HepG2 (cell line): ENCODE measurements at regions not wholly inside any gene's neighbourhood (a gene's known extent, or its start where the extent isn't known, plus 50 kb on each side); places are given as distances from the start of the nearest gene placed in this dataset.

Source experiments
- ATAC-seq: fragments of 200-7000 bp; cut with Tn5 transposase; 3 replicates; pipeline ENCODE4 v1.9.1; 2020; ENCODE audit warnings: mild to moderate bottlenecking, moderate library complexity
- BruUV-seq: library from RNA; stranded (reverse); fragments of 400-500 nt; replicated peaks from 2 replicates; lab custom pipeline; 2021; lab: Mats Ljungman, UMichigan
- CTCF ChIA-PET: fragments of 300-600 bp; formaldehyde crosslinking; extraction: SDS; loops from one replicate; lab custom pipeline; 2021; ENCODE audit warnings: low total read pairs, inconsistent platforms, low intra/inter-chr PET ratio; lab: Yijun Ruan, JAX
- POLR2A ChIA-PET: fragments of 350-600 bp; sonication (Branson Sonifier 250); formaldehyde crosslinking; loops from one replicate; lab custom pipeline; 2020; ENCODE audit warnings: antibody characterized with exemption, inconsistent platforms; lab: Yijun Ruan, JAX
- DNase-seq: peaks from one replicate; pipeline ENCODE4 v3.0.0-alpha.2; 2015; ENCODE audit warnings: low spot score
- FAIRE-seq: peaks from 3 replicates; lab custom pipeline; 2011; peaks lifted over from hg19 to GRCh38; lab: Jason Lieb, UNC
- H2AFZ ChIP-seq: one replicate; pipeline ENCODE4 v1.6.1; 2011; ENCODE audit warnings: low read length, inconsistent platforms
- H3K27ac ChIP-seq: fragments of 300-600 bp; 3 replicates; pipeline ENCODE4 v1.8.0; 2011; ENCODE audit warnings: mixed run types, mild to moderate bottlenecking, mixed read lengths, low read length, inconsistent platforms; ENCODE audit not compliant: insufficient read depth; ENCODE audit errors: extremely low read length
- H3K27me3 ChIP-seq, 2 experiments: fragments of 200-600 bp in 1 of 2; 2 replicates in 1 of 2; 3 replicates in 1 of 2; pipeline versions ENCODE4 v1.6.0 to v1.8.0; 2011; ENCODE audit warnings: low read length in 2 of 2, mild to moderate bottlenecking in 2 of 2, moderate library complexity in 2 of 2, inconsistent platforms in 1 of 2; ENCODE audit not compliant: insufficient read depth in 2 of 2, control insufficient read depth in 1 of 2
- H3K36me3 ChIP-seq, 2 experiments: fragments of 200-600 bp in 1 of 2; replicated peaks in 1 of 2; 2 replicates in 1 of 2; 3 replicates in 1 of 2; pipeline versions ENCODE4 v1.5.1 to v1.8.0; 2011; ENCODE audit warnings: low read length in 2 of 2, inconsistent platforms in 1 of 2; ENCODE audit not compliant: insufficient read depth in 2 of 2, control insufficient read depth in 1 of 2
- H3K4me1 ChIP-seq: 2 replicates; pipeline ENCODE4 v1.5.1; 2012; ENCODE audit warnings: low read length, inconsistent platforms; ENCODE audit not compliant: insufficient read depth
- H3K4me2 ChIP-seq: 2 replicates; pipeline ENCODE4 v1.6.0; 2011; ENCODE audit warnings: low read depth, low read length, inconsistent platforms
- H3K4me3 ChIP-seq, 3 experiments: fragments of 200-600 bp in 1 of 3; sonication (generic), shearing (Covaris generic) in 1 of 3; replicated peaks in 1 of 3; 2 replicates each; pipeline ENCODE4 v1.5.1; 2011 to 2016; ENCODE audit warnings: low read length in 3 of 3, inconsistent platforms in 2 of 3, low read depth in 2 of 3, mild to moderate bottlenecking in 2 of 3, control low read depth in 1 of 3, mixed read lengths in 1 of 3; ENCODE audit not compliant: insufficient read depth in 1 of 3
- H3K79me2 ChIP-seq: one replicate; pipeline ENCODE4 v1.6.1; 2011; ENCODE audit warnings: low read length, inconsistent platforms; ENCODE audit not compliant: insufficient read depth
- H3K9ac ChIP-seq: 2 replicates; pipeline ENCODE4 v1.6.0; 2011; ENCODE audit warnings: mild to moderate bottlenecking, low read depth, low read length, inconsistent platforms; ENCODE audit not compliant: insufficient read depth
- H3K9me3 ChIP-seq: 2 replicates; pipeline ENCODE4 v1.5.1; 2012; ENCODE audit warnings: mild to moderate bottlenecking, low read length
- H4K20me1 ChIP-seq: 2 replicates; pipeline ENCODE4 v1.6.0; 2011; ENCODE audit warnings: inconsistent platforms, mild to moderate bottlenecking, low read length, moderate library complexity; ENCODE audit not compliant: insufficient read depth
- ARID2 ChIP-seq: sonication (generic); formaldehyde crosslinking; IDR thresholded peaks from 2 replicates; pipeline ENCODE4 v1.8.1; 2022; ENCODE audit warnings: mild to moderate bottlenecking, missing genetic modification reagents, borderline replicate concordance
- CENPT ChIP-seq: sonication (generic); formaldehyde crosslinking; IDR thresholded peaks from 2 replicates; pipeline ENCODE4 v1.8.0; 2022; ENCODE audit warnings: low read depth, mild to moderate bottlenecking, moderate library complexity, missing genetic modification reagents
- ETV6 ChIP-seq: sonication (generic); formaldehyde crosslinking; conservative IDR thresholded peaks from 2 replicates; pipeline ENCODE4 v1.4.0; 2020; ENCODE audit warnings: missing genetic modification reagents
- MYNN ChIP-seq: sonication (generic); formaldehyde crosslinking; IDR thresholded peaks from 2 replicates; pipeline ENCODE4 v1.4.0; 2020; ENCODE audit warnings: mild to moderate bottlenecking, low read depth, missing genetic modification reagents
- NFYB ChIP-seq: sonication (generic); formaldehyde crosslinking; IDR thresholded peaks from 2 replicates; pipeline ENCODE4 v1.4.0; 2020; ENCODE audit warnings: missing genetic modification reagents
- PTBP1 ChIP-seq: fragments of 200-400 bp; formaldehyde crosslinking; IDR thresholded peaks from 2 replicates; pipeline ENCODE4 v1.6.1; 2018; ENCODE audit warnings: low read length, low read depth; ENCODE audit not compliant: poor library complexity, severe bottlenecking
- RBFOX2 ChIP-seq: fragments of 200-400 bp; formaldehyde crosslinking; IDR thresholded peaks from 2 replicates; pipeline ENCODE4 v1.6.1; 2017; ENCODE audit warnings: low read depth, mild to moderate bottlenecking, low read length
- REPIN1 ChIP-seq: sonication (generic); formaldehyde crosslinking; IDR thresholded peaks from 2 replicates; pipeline ENCODE4 v1.8.0; 2022; ENCODE audit warnings: missing genetic modification reagents, low read depth, mild to moderate bottlenecking, borderline replicate concordance
- STAG1 ChIP-seq: sonication (generic); formaldehyde crosslinking; IDR thresholded peaks from 2 replicates; pipeline ENCODE4 v1.4.0; 2020; ENCODE audit warnings: missing genetic modification reagents
- TGIF2 ChIP-seq: IDR thresholded peaks from 2 replicates; pipeline ENCODE4 v1.6.1; 2016; ENCODE audit warnings: control low read depth, missing compliant biosample characterization
- ZFYVE20 ChIP-seq: sonication (generic); formaldehyde crosslinking; IDR thresholded peaks from 2 replicates; pipeline ENCODE4 v1.8.0; 2023; ENCODE audit warnings: low read depth, mild to moderate bottlenecking, moderate library complexity, missing genetic modification reagents, borderline replicate concordance
- ZNF317 ChIP-seq: sonication (generic); formaldehyde crosslinking; IDR thresholded peaks from 2 replicates; pipeline ENCODE4 v1.5.0; 2020; ENCODE audit warnings: mild to moderate bottlenecking, missing genetic modification reagents
- ZNF337 ChIP-seq: sonication (generic); formaldehyde crosslinking; IDR thresholded peaks from 2 replicates; pipeline ENCODE4 v1.5.1; 2020; ENCODE audit warnings: missing genetic modification reagents, low read depth, mild to moderate bottlenecking, borderline replicate concordance
- ZNF574 ChIP-seq: sonication (generic); formaldehyde crosslinking; IDR thresholded peaks from 2 replicates; pipeline ENCODE4 v1.4.0; 2020; ENCODE audit warnings: missing genetic modification reagents
- ZNF737 ChIP-seq: sonication (generic); formaldehyde crosslinking; IDR thresholded peaks from 2 replicates; pipeline ENCODE4 v1.5.0; 2020; ENCODE audit warnings: missing genetic modification reagents, mild to moderate bottlenecking, borderline replicate concordance
- ZNF740 ChIP-seq: sonication (generic); formaldehyde crosslinking; IDR thresholded peaks from 2 replicates; pipeline ENCODE4 v1.4.0; 2020; ENCODE audit warnings: missing genetic modification reagents
- WGBS: methylation state at CpG from one replicate; pipeline ENCODE4 v1.1.6; 2017; ENCODE audit warnings: low lambda C conversion rate; 5-methylcytosine and 5-hydroxymethylcytosine counted together
- in situ Hi-C: cut with HindIII; loops from 2 replicates; pipeline ENCODE4 v1.10.0; 2017; ENCODE audit warnings: low pct_unique_long_range_greater_than_20kb; ENCODE audit not compliant: extremely low pct_ligation_motif_present
- intact Hi-C: fragments of 100-400 bp; cut with micrococcal nuclease; formaldehyde crosslinking; loops from one replicate; pipeline ENCODE4 v1.10.0; 2022; ENCODE audit not compliant: unreplicated experiment

GRCh38 chr1:208551633-208552320 lies 307.6 kb upstream of the PLXNA2 start:
- H3K4me2 ChIP-seq = no peak overlapping the region
- no peak overlapping the region for H3K27ac ChIP-seq
- H3K4me3 ChIP-seq = no peak overlapping the region
- DNase-seq (no peak), ATAC-seq (no peak), FAIRE-seq (no peak)
- ChIA-PET POLR2A (no interaction called here), CTCF (no interaction called here)
- H3K27me3 ChIP-seq = no peaks in the 10 kb centered on the region
- no peaks in the 10 kb centered on the region for H4K20me1 ChIP-seq
- no peaks in the 10 kb centered on the region for H3K9me3 ChIP-seq
- no peak overlapping the region for H3K9ac ChIP-seq
- H3K36me3 ChIP-seq = no peaks in the 10 kb centered on the region
- H3K79me2 ChIP-seq = no peaks in the 10 kb centered on the region
- BruUV-seq = no TSS peak
- 2% methylated on average over 5 of the region's 5 CpGs for WGBS
- intact Hi-C loops = no loop called here
- H3K4me1 ChIP-seq = no peaks in the 10 kb centered on the region
- in situ Hi-C loops = no loop called here
- H2AFZ ChIP-seq = no peak overlapping the region
- TF ChIP-seq PTBP1 = no peak
- TF ChIP-seq ARID2 (CRISPR knock-in tag) = no peak

- FAIRE-seq = no peak
- Histone ChIP-seq H3K27ac (no peak overlapping the region), H3K27me3 (no peaks in the 10 kb centered on the region), H3K79me2 (no peaks in the 10 kb centered on the region), H3K9ac (no peak overlapping the region), H3K9me3 (no peaks in the 10 kb centered on the region), H3K4me1 (no peaks in the 10 kb centered on the region), H3K36me3 (no peaks in the 10 kb centered on the region), H2AFZ (no peak overlapping the region), H3K4me2 (no peak overlapping the region), H3K4me3 (no peak overlapping the region), H4K20me1 (no peaks in the 10 kb centered on the region)
- no TSS peak for BruUV-seq
- in situ Hi-C loops = no loop called here
- POLR2A ChIA-PET = no interaction called here
- DNase-seq = no peak
- no peak for ATAC-seq
- intact Hi-C loops = no loop called here
- TF ChIP-seq REPIN1 (CRISPR knock-in tag) (no peak), ZNF337 (CRISPR knock-in tag) (no peak), RBFOX2 (no peak), CENPT (CRISPR knock-in tag) (no peak), MYNN (CRISPR knock-in tag) (no peak), ETV6 (CRISPR knock-in tag) (no peak), ZNF317 (no peak), TGIF2 (no peak), ZNF574 (no peak), ZNF740 (no peak), NFYB (CRISPR knock-in tag) (no peak), ZNF737 (no peak), STAG1 (CRISPR knock-in tag) (no peak), ZFYVE20 (CRISPR knock-in tag) (no peak)
- CTCF ChIA-PET = no interaction called here
These were observed 308.7 kb upstream of the PLXNA2 start for GRCh38 chr1:208552928-208553327.
